Astrocyte of the hippocampus (primary cell): ENCODE measurements at regions not wholly inside any gene's neighbourhood (a gene's known extent, or its start where the extent isn't known, plus 50 kb on each side); places are given as distances from the start of the nearest gene placed in this dataset.

Experiments used
- DNase-seq: peaks from one replicate; pipeline ENCODE4 v3.0.0; 2011; ENCODE audit warnings: low read depth, low spot score

- DNase-seq = no peak
Measured at GRCh38 chr13:91117351-91117750, 230.1 kb upstream of the MIR17HG start.

DNA sequence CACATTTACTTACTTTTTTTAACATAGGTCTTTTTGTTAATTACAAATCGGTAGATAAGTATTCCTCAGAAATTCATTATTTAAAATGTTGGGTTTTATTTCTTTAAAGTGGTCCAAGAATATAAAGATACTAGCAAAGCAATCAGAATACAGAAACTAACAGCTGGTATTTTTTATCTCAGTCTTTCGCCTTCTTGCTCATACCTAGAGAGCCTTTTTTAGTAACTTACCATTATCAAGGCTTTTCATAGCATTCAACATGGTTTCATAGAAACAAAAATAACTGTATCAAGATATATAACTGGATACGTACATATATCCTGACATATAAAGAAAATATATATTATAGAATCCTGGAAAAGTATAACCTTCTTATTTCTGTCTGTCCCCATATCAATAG, 227.8 kb upstream of the MIR17HG start:
- DNase-seq = no peak

GRCh38 chr13:91122766-91123165, 224.7 kb upstream of the MIR17HG start:
- DNase-seq = no peak

GRCh38 chr13:91123456-91124127, 223.9 kb upstream of the MIR17HG start:
- no peak for DNase-seq

DNA sequence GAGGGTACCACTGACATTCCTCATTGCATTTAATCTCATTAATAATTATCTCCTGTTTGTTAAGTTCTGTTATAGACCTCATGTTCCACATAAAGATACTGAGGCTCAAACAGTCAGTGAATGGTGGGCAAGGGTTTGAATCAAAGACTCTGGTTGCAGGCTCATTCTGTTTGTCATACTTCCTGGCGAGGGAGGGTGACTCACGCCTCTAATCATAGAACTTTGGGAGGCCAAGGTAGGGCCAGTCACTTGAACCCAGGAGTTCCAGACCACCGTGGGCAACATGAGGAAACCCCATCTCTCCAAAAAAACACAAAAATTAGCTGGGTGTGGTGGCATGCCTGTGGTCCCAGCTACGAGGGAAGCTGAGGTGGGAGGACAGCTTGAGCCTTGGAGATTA, 220.7 kb upstream of the MIR17HG start:
- DNase-seq = no peak

GRCh38 chr13:91127995-91128394, 219.5 kb upstream of the MIR17HG start:
- DNase-seq = no peak

DNA sequence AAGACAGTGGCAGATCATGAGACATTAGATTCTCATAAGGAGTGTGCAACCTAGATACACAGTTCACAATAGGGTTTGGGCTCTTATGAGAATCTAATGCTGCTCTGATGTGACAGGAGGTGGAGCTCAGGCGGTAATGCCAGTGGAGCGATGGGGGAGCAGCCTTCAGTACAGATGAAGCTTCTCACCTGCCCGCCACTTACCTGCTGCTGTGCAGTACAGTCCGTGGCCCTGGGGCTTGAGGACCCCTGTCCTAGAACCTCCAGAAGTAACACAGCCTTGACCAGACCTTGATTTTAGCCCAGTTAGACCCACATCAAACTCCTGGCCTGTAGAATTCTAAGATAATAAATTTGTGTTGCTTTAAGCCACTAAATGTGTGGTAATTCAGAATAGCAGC, 215.1 kb upstream of the MIR17HG start:
- no peak for DNase-seq

DNA sequence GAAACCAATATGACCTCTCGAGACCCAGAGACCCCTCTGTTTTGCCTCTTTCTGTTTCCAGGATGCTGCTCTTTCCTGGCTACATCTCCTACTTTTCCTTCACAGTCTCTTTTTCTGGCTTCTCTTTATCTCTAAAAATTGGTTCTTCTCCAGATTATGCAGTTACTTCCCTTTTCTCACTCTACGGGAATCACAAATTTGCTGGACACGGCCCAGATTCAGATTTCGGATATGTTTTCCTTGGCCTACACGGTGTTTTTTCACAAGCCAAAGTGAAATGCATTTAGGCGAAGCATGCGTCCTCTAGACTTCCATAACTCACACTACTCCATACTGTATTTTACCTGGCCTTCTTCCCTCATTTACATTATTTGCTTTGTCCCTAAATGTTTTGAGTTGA, 214.7 kb upstream of the MIR17HG start:
- DNase-seq = peak; percentile 14

DNA sequence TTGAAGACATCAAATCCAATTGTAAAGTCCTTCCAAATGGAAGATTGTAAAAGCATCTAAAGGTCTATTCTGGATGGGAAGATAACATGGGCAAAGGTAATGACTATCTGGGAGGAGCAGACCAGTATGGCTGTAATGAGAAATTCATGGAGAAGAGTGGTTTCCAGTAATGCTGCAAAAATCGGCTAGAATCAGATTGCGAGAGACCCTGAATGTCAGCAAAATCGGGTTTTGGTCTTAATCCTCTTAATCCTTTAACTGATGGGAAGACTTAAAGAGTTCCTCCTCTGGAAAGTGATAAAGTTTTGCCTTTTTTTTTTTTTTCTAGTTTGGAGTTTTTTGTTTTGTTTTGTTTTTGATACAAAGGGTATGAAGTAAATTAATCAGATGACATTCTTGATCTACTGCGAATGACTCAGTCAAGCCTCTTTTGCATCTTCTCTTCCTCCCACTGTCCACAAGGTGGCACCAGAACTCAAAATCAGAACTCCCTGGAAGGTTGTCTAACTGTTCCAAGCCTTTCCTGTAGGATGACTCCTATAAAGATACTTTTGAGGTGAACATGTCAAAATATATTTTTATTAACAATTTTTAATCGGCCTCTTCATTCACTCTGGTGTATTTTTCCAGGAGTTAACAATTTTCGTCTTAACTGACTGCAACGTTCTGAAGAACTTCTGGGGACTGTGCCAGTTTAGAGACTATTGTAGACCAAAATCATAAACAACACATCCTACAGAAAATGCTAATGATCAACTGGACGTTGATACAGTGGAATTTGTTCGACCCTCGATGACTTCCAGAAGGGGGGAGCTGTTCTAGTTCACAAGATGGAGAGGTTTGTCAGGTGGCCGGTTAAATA, 213.3 kb upstream of the MIR17HG start:
- DNase-seq = peak; percentile 80

DNA sequence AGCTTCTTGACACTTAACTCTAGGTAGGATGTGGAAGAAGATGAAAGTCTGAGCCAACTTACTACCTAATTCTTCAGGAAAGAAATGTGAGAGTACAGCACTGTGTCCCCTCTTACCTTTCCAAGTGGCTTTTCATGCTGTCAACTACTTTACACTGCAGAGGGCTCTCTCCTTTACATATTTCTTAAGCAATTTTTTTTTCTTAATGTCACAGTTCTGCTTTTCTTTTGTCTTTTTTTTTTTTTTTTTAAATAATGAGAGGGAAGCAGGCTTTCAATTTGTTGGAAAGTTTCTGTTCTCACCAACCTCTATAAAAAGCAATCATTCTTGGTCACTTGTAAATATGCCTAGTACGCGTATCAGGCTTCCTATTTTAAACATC, 212.7 kb upstream of the MIR17HG start:
- DNase-seq = no peak

GRCh38 chr13:91135376-91135775, 212.1 kb upstream of the MIR17HG start:
- DNase-seq = no peak

- DNase-seq = no peak
Measured at GRCh38 chr13:91135968-91136367, 211.5 kb upstream of the MIR17HG start.

- no peak for DNase-seq
Measured at GRCh38 chr13:91136806-91137205, 210.7 kb upstream of the MIR17HG start.

DNA sequence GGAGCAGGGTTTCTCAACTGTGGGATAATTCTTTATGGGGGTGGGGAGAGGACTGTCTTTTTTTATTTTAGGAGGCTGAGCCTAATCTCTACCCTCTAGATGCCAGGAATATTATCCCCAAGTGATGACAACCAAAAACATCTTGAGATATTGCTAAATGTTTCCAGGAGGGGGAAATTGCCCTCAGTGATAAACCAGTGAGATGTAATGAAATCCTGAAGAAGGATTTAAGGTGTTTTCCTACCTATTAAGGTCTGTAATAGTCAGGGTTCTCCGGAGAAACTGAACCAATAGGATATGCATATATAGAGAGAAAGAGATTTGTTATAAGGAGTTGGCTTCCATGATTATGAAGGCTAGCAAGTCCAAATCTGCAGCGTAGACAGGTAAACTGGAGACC, 208.3 kb upstream of the MIR17HG start:
- no peak for DNase-seq

- DNase-seq = peak; percentile 7
Measured at GRCh38 chr13:91141543-91142061, 205.9 kb upstream of the MIR17HG start.

- peak; percentile 87 for DNase-seq
Measured at GRCh38 chr13:91142572-91142971, 204.9 kb upstream of the MIR17HG start.

DNA sequence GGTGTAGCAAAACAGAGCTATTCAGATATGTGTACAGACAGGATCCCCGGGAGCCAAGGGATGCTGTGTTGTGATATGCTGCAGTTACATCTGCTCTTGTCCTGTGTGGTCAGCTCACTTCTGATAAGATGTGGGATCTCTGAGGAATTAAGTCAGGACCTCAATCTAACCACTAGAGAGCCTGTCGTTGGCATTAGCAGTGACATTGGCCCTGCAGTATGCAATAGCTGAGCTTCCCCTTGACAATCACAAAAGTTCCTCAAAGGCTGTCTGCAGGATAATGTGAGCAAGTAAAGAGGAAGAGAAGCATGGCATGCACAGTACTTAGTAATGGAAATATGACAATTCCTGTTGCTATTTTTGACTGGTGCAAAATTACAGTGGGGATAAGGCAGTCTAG, 203.4 kb upstream of the MIR17HG start:
- peak; percentile 7 for DNase-seq

DNA sequence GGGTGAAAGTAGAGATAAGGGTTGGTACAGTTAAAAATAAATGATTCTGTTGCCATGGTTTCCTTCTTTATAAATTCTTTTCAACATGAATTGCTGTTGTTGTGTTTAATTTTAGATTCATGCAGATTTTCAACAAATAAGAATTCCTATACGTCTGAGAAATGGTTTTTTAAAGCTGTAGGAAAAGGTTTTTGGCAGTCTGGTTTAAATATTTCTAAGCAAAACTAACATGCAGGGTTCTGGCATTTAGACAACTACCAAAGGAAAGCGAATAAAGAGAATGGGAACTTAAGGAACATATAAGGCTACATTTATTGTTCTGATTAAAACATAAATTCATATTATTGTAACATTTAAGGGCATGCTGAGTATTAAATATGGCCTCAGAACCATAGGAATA, 203.0 kb upstream of the MIR17HG start:
- DNase-seq = no peak

DNA sequence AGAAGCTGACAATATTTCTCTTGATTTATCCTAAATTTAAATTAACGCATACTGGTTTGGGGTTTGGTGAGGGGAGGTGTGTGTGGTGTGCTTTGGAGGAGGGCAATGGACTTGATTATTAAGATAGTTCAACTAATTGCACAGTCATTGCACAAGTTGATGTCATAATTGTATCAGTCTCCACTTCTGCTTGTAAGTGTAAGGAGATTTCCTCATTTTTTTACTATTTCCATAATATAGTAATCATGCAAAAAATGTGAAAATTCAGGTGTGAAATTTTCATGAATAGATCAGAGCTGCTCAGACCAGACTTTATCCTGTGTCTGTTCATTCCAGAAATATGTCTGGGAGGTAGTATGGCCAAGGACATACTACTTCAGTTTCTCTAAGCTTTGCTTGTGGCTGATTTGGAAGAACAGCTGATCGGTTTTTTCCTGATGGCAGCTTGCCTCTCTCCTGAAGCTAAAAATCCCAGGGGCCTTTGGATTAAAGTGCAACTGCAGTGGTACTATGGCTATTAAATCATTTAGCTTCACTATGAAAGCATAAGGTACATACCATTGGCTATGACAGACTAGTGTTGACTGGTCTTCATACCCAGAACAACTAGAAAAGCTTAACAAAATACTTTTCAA, 201.8 kb upstream of the MIR17HG start:
- no peak for DNase-seq

- DNase-seq = no peak
Measured at GRCh38 chr13:91146601-91147000, 200.9 kb upstream of the MIR17HG start.

GRCh38 chr13:91148098-91148497, 199.4 kb upstream of the MIR17HG start:
- DNase-seq = no peak

DNA sequence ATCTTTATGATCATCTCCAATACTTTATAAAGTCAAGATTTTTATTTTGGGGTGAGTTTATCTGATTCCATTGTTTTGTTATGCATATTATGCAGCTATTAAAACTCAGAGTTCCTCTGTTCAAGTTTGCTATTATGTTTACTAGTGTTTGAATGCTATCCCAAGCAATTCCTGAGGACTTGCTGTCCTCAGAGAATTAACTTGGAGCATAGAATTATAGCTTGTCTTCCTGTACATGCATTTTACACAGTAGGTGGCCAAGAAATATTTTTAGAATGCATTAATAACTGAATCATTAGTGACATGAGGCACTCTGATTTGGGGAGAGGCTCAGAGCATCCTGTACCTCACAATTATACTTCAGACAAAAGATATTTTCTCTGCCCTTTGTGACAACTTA, 195.6 kb upstream of the MIR17HG start:
- no peak for DNase-seq

- DNase-seq = no peak
Measured at GRCh38 chr13:91153372-91153771, 194.1 kb upstream of the MIR17HG start.
